ENCODE measurements at regions not wholly inside any gene's neighbourhood (a gene's known extent, or its start where the extent isn't known, plus 50 kb on each side); places are given as distances from the start of the nearest gene placed in this dataset.

- TF ChIP-seq, protein P1, sequence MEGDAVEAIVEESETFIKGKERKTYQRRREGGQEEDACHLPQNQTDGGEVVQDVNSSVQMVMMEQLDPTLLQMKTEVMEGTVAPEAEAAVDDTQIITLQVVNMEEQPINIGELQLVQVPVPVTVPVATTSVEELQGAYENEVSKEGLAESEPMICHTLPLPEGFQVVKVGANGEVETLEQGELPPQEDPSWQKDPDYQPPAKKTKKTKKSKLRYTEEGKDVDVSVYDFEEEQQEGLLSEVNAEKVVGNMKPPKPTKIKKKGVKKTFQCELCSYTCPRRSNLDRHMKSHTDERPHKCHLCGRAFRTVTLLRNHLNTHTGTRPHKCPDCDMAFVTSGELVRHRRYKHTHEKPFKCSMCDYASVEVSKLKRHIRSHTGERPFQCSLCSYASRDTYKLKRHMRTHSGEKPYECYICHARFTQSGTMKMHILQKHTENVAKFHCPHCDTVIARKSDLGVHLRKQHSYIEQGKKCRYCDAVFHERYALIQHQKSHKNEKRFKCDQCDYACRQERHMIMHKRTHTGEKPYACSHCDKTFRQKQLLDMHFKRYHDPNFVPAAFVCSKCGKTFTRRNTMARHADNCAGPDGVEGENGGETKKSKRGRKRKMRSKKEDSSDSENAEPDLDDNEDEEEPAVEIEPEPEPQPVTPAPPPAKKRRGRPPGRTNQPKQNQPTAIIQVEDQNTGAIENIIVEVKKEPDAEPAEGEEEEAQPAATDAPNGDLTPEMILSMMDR (IDR thresholded peaks at IDR 0.05; ENCODE audit: low read length) = no peak
- no peak for TF ChIP-seq EZH2phosphoT487 (IDR thresholded peaks at IDR 0.05; ENCODE audit: low read length)
Measured at GRCh38 chr21:25400427-25400826, 206.9 kb downstream of the MRPL39 start.
